Right lung (tissue), 2 donors: ENCODE measurements at regions not wholly inside any gene's neighbourhood (a gene's known extent, or its start where the extent isn't known, plus 50 kb on each side); places are given as distances from the start of the nearest gene placed in this dataset.
A peak's percentile ranks its signal among the peaks of the same experiment; 100 is the strongest.
"Not testable (repeated sequence)": the region's sequence is repeated elsewhere in the genome, so short reads cannot be mapped to it uniquely, and the experiment has no call there.

Experiments used
- DNase-seq, 2 donors: peaks; one replicate each; pipeline ENCODE4 v3.0.0-alpha.2; 2013

DNA sequence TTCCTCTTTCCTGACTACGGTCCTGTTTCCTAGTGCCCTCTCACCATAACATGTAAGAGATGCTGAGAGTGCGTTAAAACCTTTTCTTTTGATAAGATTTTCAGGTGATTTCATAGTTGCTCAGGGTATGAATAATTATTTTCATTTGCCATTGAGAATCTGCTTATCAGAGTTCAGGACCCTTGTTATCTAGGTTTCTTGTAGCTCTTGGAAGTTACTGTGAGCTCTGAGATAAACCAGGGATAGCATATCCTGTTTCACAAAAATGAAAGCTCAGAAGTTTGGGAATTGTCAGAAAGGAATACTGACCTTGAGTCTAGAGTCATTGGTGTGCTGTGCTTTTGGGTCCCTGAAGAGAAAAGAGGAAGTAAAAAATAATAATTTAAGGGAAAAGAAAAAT is 76.8 kb upstream of the PRKG1 start:
- DNase-seq = no peak

DNA sequence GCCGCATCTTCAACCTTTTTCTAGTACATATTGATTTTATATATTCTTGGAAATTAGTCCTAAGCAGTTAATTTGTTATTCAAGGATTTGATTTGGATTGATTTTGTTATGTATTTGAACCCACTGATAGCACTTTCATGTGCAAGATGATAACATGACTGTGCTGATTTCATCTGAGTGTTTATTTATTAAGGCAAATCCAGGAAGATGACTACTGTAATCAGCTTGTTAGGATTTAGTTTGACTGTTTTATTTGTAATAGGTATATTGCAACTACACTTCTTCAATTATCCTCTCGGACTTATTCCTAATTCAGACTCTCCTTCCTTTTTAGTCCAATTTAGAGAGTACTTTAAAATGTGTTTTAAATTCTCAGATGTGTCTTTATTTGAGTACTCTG is 75.1 kb upstream of the PRKG1 start:
- no peak for DNase-seq

- no peak for DNase-seq
Observed at GRCh38 chr10:51000164-51000563, 74.1 kb upstream of the PRKG1 start.

DNA sequence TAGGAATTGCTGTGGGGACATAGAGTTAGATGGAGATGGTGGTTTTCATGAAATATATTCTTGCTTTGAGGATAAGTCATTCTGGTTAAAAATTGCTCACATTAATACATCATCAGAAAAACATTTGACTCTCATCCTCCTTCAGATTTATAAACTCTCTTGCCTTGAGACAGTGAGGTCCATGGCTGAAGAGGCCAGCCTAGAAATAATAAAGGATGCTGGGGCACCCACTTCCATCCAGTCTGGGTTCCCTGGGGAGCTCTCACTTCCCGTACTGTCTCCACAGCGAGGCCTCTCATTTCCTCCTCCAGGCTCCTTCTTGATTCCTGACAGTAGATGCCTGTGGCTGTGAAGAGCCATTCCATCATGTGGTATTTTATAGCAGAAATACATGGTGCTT is 73.3 kb upstream of the PRKG1 start:
- DNase-seq = no peak

DNA sequence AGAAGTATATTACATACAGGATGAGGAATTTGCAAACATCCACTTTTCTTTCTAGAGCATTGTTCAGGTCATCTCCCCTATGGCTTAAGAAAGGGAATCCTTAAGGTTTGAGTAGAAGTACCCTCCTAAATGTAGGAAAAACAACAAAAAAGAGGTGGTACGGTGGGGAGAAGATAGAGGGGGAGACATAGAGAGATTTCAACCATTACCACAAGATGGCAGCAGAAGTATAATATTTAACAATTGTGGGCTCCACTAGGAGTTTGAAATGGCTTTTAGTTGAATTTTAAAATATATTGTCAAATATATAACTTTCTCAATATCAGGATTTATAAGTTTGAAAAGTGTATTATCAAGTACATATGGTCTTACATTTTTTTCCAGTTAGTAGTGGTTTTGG is 72.7 kb upstream of the PRKG1 start:
- DNase-seq = no peak

DNA sequence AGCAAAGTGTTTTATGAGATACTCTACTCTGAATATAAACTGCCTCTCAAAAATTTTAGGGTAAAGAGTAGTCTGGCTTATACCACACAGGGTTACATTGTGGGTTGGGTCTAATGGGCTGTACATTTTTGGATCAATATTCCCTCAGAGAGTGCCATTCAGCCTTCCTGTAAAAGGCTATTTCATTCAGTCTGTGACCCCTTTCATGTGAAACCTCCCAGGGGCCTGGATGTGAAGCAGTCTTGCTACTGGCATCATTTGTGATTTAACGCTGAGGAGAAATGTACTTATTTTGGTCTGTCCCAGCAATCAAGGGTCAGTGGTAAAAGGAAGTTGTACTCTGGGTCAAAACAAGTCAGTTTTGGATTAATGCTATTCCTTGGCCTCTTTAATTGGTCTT is 71.8 kb upstream of the PRKG1 start:
- DNase-seq = no peak

- DNase-seq = no peak
Observed at GRCh38 chr10:51004776-51005175, 69.5 kb upstream of the PRKG1 start.

DNA sequence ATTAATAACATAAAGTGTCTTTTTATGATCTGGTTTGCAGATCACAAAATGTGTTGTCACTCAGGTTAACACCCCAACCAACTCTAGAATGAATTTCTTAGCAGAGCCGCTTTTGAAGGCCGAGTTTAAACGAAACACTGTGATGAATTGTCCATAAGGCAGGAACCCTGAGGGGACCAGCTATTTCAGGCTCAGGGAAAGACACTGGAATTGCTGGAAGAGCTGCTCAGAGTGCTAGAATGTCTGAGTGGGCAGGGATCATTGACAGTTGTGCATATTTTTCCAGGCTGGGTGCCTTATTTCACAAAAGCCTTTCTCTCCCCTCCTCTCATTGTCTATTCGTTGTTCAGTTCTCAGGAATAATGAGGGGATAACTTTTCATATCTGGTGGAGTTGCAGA is 68.7 kb upstream of the PRKG1 start:
- DNase-seq = no peak

DNA sequence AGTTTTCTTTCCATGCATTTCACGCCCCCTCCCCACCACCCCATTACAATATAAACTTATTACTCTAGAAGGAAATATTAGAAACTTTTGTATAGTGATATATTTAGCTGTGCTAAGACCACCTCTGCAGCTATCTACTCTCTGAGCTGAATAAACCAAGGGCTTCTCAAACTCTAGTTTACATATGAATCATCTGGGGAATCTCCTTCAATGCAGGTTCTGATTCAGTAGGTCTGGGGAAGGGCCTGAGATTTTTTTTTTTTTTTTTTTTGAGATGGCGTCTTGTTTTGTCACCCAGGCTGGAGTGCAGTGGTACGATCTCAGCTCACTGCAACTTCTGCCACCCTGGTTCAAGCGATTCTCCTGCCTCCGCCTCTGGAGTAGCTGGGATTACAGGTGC is 67.6 kb upstream of the PRKG1 start:
- DNase-seq = no peak

DNA sequence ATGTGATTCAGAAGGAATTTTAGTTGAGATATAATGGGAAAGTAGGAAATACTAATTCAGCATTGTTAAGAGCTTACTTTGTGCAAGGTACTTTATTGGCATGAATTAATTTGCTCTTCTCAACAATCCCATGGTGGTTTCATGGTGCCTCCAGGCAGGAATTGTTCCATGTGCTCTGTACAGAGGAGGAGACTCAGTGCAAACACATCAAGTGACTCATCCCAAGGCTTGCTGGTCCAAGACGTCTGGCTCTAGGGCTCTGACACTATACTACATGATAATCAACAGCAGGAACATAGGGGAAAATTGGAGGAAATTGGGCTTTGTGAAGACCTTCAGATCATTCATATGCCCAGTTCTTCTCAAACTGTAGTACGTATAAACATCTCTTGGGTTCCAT is 66.5 kb upstream of the PRKG1 start:
- no peak for DNase-seq

- DNase-seq = no peak
Observed at GRCh38 chr10:51008346-51008745, 65.9 kb upstream of the PRKG1 start.

DNA sequence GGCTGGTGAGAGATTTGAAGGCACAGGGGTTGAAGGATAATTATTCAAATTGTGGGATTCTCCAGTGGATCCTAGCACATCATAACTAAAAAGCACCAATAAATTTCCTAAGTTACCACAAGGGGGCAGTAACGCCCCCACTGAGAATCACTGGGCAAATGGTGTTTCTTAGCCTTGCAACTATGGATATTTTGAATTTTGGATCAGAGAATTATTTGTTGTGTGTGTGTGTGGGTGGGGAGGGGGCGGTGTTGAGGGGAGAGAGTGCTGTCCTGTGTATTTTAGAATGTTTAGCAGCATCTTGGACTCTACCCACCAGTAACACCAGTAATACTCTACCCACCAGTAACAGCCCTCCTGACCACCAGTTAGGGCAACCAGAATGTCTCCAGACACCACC is 63.3 kb upstream of the PRKG1 start:
- DNase-seq = no peak

DNA sequence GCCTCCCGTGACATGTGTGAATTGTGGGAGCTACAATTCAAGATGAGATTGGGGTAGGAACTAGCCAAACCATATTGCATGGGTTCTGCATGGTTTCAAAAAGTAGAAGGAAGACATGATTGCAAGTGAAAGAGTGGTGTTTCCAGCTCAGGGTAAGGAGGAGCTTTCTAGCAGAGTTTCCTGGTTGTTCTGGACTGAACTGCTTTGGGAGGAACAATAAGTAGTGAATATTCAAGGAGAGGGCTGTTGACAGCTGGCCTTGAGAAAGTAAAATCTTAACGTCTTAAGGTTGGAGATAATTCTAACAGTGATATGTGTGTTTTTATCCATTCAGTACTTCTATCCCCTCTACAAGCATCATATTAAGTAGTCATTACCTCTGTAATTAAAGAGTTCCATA is 62.2 kb upstream of the PRKG1 start:
- DNase-seq = no peak

DNA sequence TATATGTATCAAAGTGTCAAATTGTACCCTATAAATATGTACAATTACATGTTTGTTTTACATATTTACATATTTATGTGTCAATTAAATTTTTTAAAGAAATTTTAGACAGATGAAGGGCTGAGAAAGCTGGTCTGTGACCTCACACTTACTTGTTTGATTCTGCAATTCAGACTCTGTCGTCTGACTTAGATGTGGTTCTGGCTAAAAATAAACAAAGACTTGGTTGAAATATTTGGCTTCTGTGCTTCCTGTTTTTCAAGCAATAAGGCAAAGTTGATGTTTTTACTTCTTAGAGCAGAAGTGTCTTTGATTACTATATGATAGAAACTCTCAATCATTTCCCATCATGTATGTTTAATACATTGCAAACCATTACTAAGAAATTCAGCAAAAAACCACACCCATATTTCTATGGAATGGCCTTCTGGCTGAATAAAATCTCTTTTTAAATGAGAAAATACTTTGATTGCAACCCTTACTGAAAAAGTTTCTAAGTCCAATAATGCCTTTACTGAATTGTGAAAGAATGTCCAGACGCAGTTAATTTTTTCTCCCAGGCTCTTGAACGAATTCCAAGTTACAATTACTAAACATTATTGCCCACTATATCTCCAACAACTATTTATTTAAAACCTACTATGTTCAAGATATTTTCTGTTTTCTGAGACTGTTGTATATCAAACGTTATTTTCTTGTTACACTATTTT is 59.5 kb upstream of the PRKG1 start:
- peak; percentile 48 to 52 for DNase-seq

GRCh38 chr10:51015390-51015754 is 58.9 kb upstream of the PRKG1 start:
- DNase-seq = not testable (repeated sequence)

DNA sequence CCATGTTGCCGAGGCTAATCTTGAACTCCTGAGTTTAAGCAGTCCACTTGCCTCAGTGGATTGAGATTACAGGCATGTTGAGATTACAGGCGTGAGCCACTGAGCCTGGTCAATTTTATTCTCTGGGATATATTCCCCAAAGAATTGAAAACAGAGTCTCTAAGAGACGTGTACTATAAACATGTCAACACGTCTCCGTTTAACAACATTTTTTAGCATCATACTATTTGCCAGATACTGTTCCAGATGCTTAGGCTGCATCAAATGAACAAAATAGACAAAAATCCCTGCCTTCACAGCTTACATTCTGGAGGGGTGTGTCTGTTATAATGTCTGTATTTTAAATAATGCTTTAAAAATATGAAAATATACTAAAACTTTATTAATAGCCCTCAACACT is 54.1 kb upstream of the PRKG1 start:
- no peak for DNase-seq

- DNase-seq = no peak
Observed at GRCh38 chr10:51022933-51023585, 51.2 kb upstream of the PRKG1 start.

- DNase-seq = no peak
Observed at GRCh38 chr10:51023636-51024035, 50.7 kb upstream of the PRKG1 start.
